ENCODE measurements at regions not wholly inside any gene's neighbourhood (a gene's known extent, or its start where the extent isn't known, plus 50 kb on each side); places are given as distances from the start of the nearest gene placed in this dataset.

- peaks cover 8% of the 10 kb centered on the region for H3K9me3 Mint-ChIP-seq
- intact Hi-C loops (cut with micrococcal nuclease): no loop called here
- no peaks in the 10 kb centered on the region for H3K4me1 Mint-ChIP-seq
- no peaks in the 10 kb centered on the region for H3K36me3 Mint-ChIP-seq (ENCODE audit: low read depth)
- TF ChIP-seq CTCF (IDR thresholded peaks at IDR 0.05): no peak
- ATAC-seq (ENCODE audit: low read depth) (no peak), DNase-seq (no peak)
- POLR2A ChIA-PET: no interaction called here
- H3K27ac Mint-ChIP-seq: no peak overlapping the region
- CTCF ChIA-PET: no interaction called here
- H3K27me3 Mint-ChIP-seq: peaks cover 9% of the 10 kb centered on the region
- H3K4me3 Mint-ChIP-seq: no peak overlapping the region
Observed at GRCh38 chr15:72948662-72949061, 103.6 kb upstream of the NEO1 start.

- CTCF ChIA-PET: no interaction called here
- POLR2A ChIA-PET: no interaction called here
- Mint-ChIP-seq H3K9me3 (peaks cover 8% of the 10 kb centered on the region), H3K27ac (no peak overlapping the region), H3K4me1 (no peaks in the 10 kb centered on the region), H3K4me3 (no peak overlapping the region), H3K36me3 (ENCODE audit: low read depth) (no peaks in the 10 kb centered on the region), H3K27me3 (peaks cover 9% of the 10 kb centered on the region)
- no peak for ATAC-seq (ENCODE audit: low read depth)
- intact Hi-C loops (cut with micrococcal nuclease): no loop called here
- no peak for DNase-seq
- TF ChIP-seq CTCF (IDR thresholded peaks at IDR 0.05): no peak
Observed at GRCh38 chr15:72947709-72948108, 104.6 kb upstream of the NEO1 start.

- H3K36me3 Mint-ChIP-seq (ENCODE audit: low read depth): no peaks in the 10 kb centered on the region
- DNase-seq (no peak), ATAC-seq (ENCODE audit: low read depth) (no peak)
- CTCF ChIA-PET: no interaction called here
- H3K27me3 Mint-ChIP-seq: peaks cover 8% of the 10 kb centered on the region
- POLR2A ChIA-PET: no interaction called here
- H3K4me3 Mint-ChIP-seq: no peak overlapping the region
- no peaks in the 10 kb centered on the region for H3K4me1 Mint-ChIP-seq
- H3K27ac Mint-ChIP-seq: no peak overlapping the region
- TF ChIP-seq CTCF (IDR thresholded peaks at IDR 0.05): no peak
- intact Hi-C loops (cut with micrococcal nuclease): no loop called here
- peaks cover 8% of the 10 kb centered on the region for H3K9me3 Mint-ChIP-seq
Observed at GRCh38 chr15:72944565-72944964, 107.7 kb upstream of the NEO1 start.

- no peak for TF ChIP-seq CTCF (IDR thresholded peaks at IDR 0.05)
- H3K4me1 Mint-ChIP-seq: no peaks in the 10 kb centered on the region
- H3K4me3 Mint-ChIP-seq: no peak overlapping the region
- DNase-seq: no peak
- CTCF ChIA-PET: no interaction called here
- no peak overlapping the region for H3K27ac Mint-ChIP-seq
- H3K27me3 Mint-ChIP-seq: peaks cover 17% of the 10 kb centered on the region
- intact Hi-C loops (cut with micrococcal nuclease): no loop called here
- H3K36me3 Mint-ChIP-seq (ENCODE audit: low read depth): no peaks in the 10 kb centered on the region
- ATAC-seq (ENCODE audit: low read depth): no peak
- no peaks in the 10 kb centered on the region for H3K9me3 Mint-ChIP-seq
- POLR2A ChIA-PET: no interaction called here
Observed at GRCh38 chr15:72940229-72940622, 112.0 kb upstream of the NEO1 start.

- Mint-ChIP-seq H3K27ac (no peak overlapping the region), H3K36me3 (ENCODE audit: low read depth) (no peaks in the 10 kb centered on the region), H3K4me3 (no peak overlapping the region), H3K27me3 (peaks cover 17% of the 10 kb centered on the region), H3K4me1 (no peaks in the 10 kb centered on the region), H3K9me3 (no peaks in the 10 kb centered on the region)
- POLR2A ChIA-PET: no interaction called here
- CTCF ChIA-PET: no interaction called here
- intact Hi-C loops (cut with micrococcal nuclease): no loop called here
- ATAC-seq (ENCODE audit: low read depth) (no peak), DNase-seq (no peak)
- no peak for TF ChIP-seq CTCF (IDR thresholded peaks at IDR 0.05)
Observed at GRCh38 chr15:72939514-72940228, 112.6 kb upstream of the NEO1 start.
